ENCODE measurements at regions not wholly inside any gene's neighbourhood (a gene's known extent, or its start where the extent isn't known, plus 50 kb on each side); places are given as distances from the start of the nearest gene placed in this dataset.

DNA sequence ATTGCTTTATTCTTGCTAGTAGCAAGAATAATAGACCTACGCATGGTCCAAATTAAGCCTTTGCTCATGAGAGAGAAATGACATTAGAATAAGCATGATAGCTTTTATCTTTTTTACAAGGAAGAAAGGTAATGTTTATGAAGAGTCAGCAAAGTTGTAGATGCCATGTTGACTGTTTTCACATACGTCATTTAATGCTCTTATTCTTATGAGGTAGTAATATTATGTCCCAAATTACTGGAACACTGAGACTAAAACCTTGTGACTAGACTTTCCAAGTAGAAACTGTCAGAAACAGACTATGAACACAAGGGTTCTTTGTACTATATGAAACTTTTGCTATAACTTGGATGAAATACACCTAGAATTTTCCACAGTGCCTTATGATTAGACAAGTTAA is 552.8 kb upstream of the SLC8A1 start:
- TF ChIP-seq EZH2phosphoT487 (IDR thresholded peaks at IDR 0.05; ENCODE audit: borderline replicate concordance, low read depth, low read length): no peak
- TF ChIP-seq CTCF (conservative IDR thresholded peaks at IDR 0.05; ENCODE audit: low read length): no peak
- Histone ChIP-seq H3K36me3 (ENCODE audit: insufficient read depth, low read length) (no peaks in the 10 kb centered on the region), H3K4me1 (ENCODE audit: insufficient read depth, low read length, poor library complexity, severe bottlenecking) (no peaks in the 10 kb centered on the region), H3K9me2 (ENCODE audit: insufficient read depth, low read length) (no peaks in the 10 kb centered on the region), H4K20me1 (ENCODE audit: insufficient read depth, low read length) (no peaks in the 10 kb centered on the region), H3K4me2 (ENCODE audit: low read length) (no peak overlapping the region), H3K27ac (ENCODE audit: low read depth, low read length, poor library complexity, severe bottlenecking) (no peak overlapping the region), H3K9me3 (ENCODE audit: low read length) (no peaks in the 10 kb centered on the region), H3K4me3 (ENCODE audit: low read depth, low read length, poor library complexity, severe bottlenecking) (no peak overlapping the region), H2AFZ (ENCODE audit: low read length) (no peak overlapping the region), H3K79me2 (ENCODE audit: insufficient read depth, low read depth, low read length) (no peaks in the 10 kb centered on the region)
- intact Hi-C loops (cut with micrococcal nuclease; ENCODE audit: unreplicated experiment): no loop called here
- POLR2A ChIA-PET: interaction anchor here (1.0 kb wide), 1 partner anchor 9 kb away, joined by 3 read pairs; no protein-coding TSS in a partner anchor
- no TSS peak for BruUV-seq (replicated peaks)
- CTCF ChIA-PET (ENCODE audit: unreplicated experiment): no interaction called here
- no peak for DNase-seq (ENCODE audit: low spot score)

DNA sequence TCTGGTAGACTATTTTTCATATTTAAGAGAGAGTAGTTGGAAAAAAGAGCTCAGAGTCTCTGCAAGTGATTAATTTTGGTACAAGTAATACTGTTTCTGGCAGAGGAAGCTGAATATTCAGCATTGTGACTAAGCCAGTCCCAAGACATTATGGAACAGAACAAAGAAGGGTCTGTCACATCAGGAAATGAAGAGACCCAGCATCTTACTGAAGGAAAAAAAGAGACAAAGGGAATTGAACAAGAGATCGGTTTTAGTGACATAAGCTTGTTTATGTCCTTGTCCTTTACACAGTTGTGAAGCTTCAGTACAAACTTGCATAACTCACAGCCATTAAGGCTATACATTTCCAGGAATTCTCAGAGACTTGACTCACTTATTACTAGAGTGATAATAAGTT is 568.5 kb upstream of the SLC8A1 start:
- Histone ChIP-seq H3K79me2 (ENCODE audit: insufficient read depth, low read depth, low read length) (no peaks in the 10 kb centered on the region), H3K9me3 (ENCODE audit: low read length) (no peaks in the 10 kb centered on the region), H2AFZ (ENCODE audit: low read length) (no peak overlapping the region), H3K36me3 (ENCODE audit: insufficient read depth, low read length) (no peaks in the 10 kb centered on the region), H3K27ac (ENCODE audit: low read depth, low read length, poor library complexity, severe bottlenecking) (no peak overlapping the region), H3K4me1 (ENCODE audit: insufficient read depth, low read length, poor library complexity, severe bottlenecking) (no peaks in the 10 kb centered on the region), H3K9me2 (ENCODE audit: insufficient read depth, low read length) (no peaks in the 10 kb centered on the region), H4K20me1 (ENCODE audit: insufficient read depth, low read length) (no peaks in the 10 kb centered on the region), H3K4me2 (ENCODE audit: low read length) (no peak overlapping the region), H3K4me3 (ENCODE audit: low read depth, low read length, poor library complexity, severe bottlenecking) (no peak overlapping the region)
- DNase-seq (ENCODE audit: low spot score): no peak
- TF ChIP-seq CTCF (conservative IDR thresholded peaks at IDR 0.05; ENCODE audit: low read length): no peak
- TF ChIP-seq EZH2phosphoT487 (IDR thresholded peaks at IDR 0.05; ENCODE audit: borderline replicate concordance, low read depth, low read length): no peak
- POLR2A ChIA-PET: interaction anchor here (0.5 kb wide), 1 partner anchor 16 kb away, joined by 3 read pairs; no protein-coding TSS in a partner anchor
- CTCF ChIA-PET (ENCODE audit: unreplicated experiment): no interaction called here
- BruUV-seq (replicated peaks): no TSS peak
- intact Hi-C loops (cut with micrococcal nuclease; ENCODE audit: unreplicated experiment): no loop called here

DNA sequence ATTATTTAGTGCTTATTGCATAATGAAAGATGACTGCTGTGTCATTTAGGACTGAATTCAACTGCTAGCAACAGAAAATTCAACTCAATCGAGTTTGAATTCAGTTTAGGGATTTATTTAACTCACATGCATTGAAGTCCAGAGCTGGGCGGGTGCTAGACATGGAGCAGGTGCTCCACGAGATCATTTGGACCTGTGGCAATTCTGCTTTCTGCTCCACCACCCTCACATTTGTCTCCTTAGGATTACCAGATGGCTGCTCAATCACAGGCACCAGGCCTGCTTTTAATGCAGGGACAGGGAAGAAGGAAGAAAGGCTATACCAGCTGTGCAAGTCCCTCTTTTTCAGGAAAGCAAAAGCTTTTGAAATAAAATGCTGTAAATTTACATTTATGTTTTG is 572.9 kb upstream of the SLC8A1 start:
- no peaks in the 10 kb centered on the region for H3K9me3 ChIP-seq (ENCODE audit: low read length)
- no peaks in the 10 kb centered on the region for H3K79me2 ChIP-seq (ENCODE audit: insufficient read depth, low read depth, low read length)
- BruUV-seq (replicated peaks): no TSS peak
- CTCF ChIA-PET (ENCODE audit: unreplicated experiment): no interaction called here
- no peak overlapping the region for H3K4me3 ChIP-seq (ENCODE audit: low read depth, low read length, poor library complexity, severe bottlenecking)
- no peak overlapping the region for H2AFZ ChIP-seq (ENCODE audit: low read length)
- no peak overlapping the region for H3K27ac ChIP-seq (ENCODE audit: low read depth, low read length, poor library complexity, severe bottlenecking)
- no peaks in the 10 kb centered on the region for H3K4me1 ChIP-seq (ENCODE audit: insufficient read depth, low read length, poor library complexity, severe bottlenecking)
- no peak overlapping the region for H3K4me2 ChIP-seq (ENCODE audit: low read length)
- H4K20me1 ChIP-seq (ENCODE audit: insufficient read depth, low read length): no peaks in the 10 kb centered on the region
- DNase-seq (ENCODE audit: low spot score): no peak
- H3K36me3 ChIP-seq (ENCODE audit: insufficient read depth, low read length): no peaks in the 10 kb centered on the region
- no peaks in the 10 kb centered on the region for H3K9me2 ChIP-seq (ENCODE audit: insufficient read depth, low read length)
- intact Hi-C loops (cut with micrococcal nuclease; ENCODE audit: unreplicated experiment): no loop called here
- TF ChIP-seq CTCF (conservative IDR thresholded peaks at IDR 0.05; ENCODE audit: low read length) (no peak), EZH2phosphoT487 (IDR thresholded peaks at IDR 0.05; ENCODE audit: borderline replicate concordance, low read depth, low read length) (no peak)
- POLR2A ChIA-PET: no interaction called here
